CD4-positive, alpha-beta T cell treated with Interleukin-4 for 1 hour (primary cell): ENCODE measurements at regions not wholly inside any gene's neighbourhood (a gene's known extent, or its start where the extent isn't known, plus 50 kb on each side); places are given as distances from the start of the nearest gene placed in this dataset.
"Not testable (repeated sequence)": the region's sequence is repeated elsewhere in the genome, so short reads cannot be mapped to it uniquely, and the experiment has no call there.

Experiments
- DNase-seq, 2 donors: peaks; one replicate each; pipeline ENCODE4 v3.0.0-alpha.2; 2020 to 2022

DNA sequence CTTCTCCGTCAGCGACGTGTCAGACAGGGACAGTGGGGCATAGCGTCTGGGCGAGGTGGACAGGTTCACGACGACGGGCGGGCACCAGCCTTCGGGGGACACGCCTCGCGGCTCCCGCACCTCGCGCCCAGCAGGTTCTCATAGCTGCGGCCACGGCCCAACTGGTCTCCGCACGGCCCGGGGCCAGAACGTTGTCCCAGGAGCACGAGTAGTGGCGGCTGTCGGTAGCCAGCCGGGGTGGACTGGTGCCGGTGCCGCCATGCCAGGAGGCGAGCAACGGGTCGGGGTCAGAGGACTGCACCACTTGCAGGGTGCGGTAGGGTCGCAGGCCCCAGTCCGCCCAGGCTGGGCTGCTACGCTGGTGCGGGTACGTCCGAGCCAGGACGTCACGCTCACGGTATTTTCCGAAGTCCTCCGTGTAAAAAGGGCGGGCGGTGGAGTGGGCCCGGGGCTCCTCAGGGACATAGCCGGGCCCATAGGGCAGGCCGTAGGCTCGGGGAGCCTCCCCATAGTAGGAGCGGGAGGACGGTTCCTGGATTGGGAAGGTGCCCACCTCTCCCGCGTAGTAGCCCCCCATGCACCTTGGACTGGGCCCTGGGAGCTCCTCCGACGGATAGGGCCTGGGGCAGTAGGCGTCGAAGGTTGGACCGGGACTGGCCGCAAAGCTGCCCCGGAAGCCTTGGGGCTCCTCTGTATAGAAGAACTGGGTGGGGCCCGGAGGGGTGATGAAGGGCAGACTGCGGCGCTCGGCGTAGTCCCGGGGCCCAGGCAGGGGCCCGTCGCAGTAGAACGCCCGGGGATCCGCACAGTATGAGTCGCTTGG lies 301.2 kb downstream of the CCDC74A start:
- not testable (repeated sequence) for DNase-seq

DNA sequence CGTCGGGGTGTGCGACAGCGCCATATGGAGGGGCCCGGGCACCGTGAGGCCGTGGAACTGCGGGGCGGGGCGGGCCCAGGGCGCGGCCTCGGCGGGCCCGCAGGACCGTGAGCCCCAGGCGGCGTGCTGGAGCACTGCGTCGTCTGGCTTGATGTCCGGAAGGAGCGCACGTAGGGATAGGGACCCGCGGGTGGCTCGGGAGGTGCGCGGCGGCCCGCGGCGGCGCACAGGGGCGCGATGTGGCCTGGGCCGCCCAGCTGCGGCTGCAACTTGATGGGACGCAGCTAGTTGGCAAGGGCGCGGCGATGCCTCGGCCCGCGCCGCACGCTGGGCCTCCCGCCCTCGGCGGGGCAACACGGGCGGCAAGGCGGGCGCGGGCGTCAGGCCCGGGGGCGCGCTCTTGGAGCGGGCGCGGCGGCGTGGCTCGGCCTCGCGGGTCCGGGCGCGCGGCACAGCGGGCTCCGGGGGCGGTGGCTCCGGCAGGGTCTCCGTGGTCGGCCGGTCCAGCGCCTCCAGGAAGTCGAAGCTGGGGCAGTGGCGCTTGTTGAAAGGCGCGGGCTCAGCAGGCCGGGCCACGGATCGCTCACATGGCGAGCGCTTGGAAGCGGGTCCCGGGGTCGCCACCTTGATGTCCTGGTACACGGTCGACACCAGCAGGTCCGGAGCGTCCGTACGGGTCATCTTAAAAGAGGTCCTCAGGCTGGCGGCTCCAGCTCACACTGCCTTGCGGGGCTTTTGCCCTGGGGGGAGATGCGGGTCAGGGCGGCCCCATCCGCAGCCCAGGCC lies 302.0 kb downstream of the CCDC74A start:
- DNase-seq: not testable (repeated sequence)

DNA sequence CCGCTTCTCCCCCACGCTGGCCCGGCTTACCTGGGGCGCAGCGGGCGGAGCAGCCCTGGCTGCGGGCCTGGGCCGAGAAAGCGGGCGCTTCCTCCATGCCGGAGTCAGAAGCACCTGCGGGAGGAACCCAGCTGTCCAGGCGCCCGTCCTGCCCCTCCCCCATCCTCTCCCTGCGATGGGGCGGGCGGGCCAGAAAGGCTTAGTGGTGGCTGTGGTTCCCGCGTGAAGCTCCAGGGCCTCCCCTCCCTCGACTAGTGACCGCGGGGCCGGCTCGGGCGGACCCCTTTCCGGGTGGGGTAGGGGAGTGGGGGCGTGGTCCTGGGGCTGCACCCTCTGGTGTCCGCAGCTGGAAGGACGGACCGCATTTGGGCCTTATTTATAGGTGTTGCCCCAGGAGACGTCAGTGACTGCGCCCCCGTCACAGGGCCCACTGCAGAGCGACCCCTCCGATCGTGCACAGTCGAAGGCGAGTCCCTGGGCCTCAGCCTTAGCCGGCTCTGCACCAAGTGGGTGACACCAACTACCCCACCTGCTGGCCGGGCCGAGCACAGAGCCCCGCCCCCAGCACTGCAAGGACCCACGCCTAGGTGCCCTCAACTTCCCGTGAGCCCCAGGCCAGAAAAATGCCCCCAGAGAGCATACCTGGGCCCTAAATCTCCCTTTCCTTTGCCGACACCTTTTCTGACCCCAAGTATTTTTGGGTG lies 302.7 kb downstream of the CCDC74A start:
- not testable (repeated sequence) for DNase-seq

DNA sequence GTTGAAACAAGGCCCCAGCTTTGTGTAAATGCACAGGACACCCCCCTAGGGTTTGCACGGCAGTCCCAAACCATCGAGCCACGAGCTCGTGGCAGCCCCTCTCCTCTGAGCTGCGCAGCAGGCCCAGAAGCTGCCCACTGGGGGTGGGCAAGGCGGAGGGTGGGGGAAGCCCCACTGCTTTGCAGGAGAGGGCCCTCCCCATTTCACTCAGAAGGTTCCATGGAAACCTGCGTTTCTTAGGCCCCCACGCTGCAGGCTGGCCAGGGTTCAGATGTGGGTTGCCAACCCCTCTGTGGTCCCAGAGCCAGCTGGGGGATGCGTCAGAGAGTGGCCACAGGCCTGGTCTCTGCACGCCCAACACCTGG lies 303.2 kb downstream of the CCDC74A start:
- not testable (repeated sequence) for DNase-seq

DNA sequence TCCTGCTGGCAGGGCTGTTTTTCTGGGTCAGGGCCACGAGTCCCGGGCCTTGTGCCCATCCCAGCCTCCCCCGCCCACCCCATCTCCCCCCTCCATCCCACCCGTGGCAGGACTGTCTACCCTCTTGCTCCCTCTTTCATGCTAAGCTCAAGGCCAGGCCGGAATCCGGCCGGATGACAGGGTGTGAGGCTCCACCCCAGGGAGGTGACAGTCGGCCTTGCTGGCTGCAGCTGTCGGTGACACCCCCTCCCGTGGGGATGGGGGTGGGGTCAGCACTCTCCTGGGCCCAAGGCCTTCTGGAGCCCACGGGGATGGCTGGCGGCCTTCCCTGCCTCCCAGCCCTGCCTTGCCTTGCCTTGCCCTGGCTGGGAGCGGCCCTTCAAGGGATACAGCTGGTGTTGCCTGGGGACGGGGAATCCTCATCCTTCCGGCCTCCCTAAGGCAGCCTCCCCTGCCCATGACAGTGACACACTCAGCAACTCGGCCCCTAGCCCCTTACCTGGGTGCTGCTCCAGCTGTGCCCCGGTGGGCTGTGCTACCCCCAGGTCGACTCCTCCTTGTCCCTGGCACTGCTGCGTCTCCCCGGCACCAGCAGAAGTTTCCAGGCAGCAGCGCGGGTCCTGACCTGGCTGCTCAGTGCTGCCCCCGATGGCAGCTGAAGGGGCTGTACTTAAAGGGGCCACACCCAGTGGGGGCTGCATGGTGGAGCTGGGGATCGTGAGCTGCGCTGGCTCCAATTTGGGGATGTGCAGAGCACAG lies 303.9 kb downstream of the CCDC74A start:
- not testable (repeated sequence) for DNase-seq

DNA sequence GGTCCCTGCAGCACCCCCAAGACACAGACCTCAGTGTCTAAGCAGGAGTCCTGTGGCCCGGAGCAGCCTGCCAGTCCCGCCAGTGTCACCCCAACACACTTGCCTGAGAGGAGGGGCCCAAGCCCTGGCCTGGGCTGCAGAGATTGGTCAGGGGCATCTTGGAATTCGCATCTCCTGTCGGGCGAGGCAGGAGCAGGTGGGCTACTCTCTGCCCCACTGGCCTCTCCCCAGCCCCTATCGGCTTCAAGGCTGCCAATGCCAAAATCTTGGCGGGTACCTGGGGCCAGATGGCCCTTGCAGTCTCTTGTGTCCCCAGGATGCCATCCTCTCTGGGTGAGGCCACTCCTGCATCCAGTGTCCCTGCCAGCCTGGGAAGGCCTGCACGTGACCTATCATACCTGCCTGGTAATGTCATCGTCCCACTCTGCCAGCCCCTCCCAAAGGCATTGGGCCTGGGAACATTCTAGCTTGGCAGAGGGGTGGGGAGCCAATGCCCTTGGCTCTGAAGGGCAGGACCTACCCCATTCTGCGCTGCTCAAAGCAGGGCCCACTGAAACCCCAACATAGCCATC lies 304.6 kb downstream of the CCDC74A start:
- DNase-seq: not testable (repeated sequence)

DNA sequence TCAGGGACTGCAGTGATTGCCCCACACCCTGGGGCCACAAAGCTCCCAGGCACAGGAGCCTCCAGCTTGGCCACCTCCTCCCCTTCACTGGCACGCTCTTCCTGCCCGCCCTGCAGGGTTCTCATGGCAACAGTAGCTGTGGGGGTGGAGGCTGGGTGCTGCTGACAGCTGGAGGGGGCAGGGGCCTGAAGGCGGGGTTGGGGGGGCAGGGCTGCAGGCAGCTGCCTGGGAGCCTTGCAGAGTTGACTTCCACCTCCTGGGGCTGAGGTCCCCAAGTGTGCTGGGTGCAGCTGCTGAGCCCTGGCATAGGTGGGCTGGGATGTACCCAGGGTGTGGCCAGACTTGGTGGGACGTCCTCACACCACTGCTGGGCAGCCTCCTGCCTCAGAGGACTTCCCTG lies 305.2 kb downstream of the CCDC74A start:
- not testable (repeated sequence) for DNase-seq

DNA sequence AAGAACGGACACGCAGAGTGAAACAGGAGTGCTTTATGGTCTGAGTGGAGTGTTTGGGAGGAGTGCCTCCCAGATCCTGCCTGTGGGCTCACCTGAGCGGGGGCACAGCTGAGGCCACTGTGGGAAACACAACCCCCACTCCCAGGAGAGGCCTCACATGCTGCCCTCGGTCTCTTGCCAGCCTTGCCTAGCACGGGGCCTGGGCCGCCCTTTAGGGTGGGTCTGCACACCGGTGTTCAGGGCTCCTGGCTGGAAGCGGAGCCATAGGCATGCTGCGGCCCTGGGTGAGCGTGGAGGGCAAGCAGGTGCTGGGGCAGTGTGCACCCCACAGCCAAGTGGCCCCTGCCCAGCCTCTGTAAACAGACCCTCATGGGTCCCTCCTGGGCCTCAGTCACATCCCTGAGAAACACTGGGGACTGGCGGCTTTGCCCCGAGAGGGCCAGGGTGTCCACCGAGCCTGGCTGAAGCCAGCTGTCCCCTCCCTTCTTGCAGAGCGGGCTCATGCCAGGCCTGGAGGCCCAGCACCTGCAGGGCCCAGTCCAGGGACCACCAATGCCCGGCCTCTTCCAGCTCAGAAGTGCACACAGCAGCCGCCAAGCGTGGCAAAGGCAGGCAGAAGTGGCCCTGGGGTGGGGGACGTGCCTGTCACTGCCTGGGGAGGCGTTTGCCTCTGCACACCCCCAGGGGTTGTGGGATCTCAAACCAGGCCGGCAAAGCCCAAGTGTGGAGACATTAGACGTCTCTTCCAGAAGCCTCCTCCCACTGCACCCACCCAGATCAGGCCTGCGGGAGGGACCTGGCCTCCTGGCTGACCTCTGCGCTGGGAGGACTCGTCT lies 305.9 kb downstream of the CCDC74A start:
- not testable (repeated sequence) for DNase-seq

DNA sequence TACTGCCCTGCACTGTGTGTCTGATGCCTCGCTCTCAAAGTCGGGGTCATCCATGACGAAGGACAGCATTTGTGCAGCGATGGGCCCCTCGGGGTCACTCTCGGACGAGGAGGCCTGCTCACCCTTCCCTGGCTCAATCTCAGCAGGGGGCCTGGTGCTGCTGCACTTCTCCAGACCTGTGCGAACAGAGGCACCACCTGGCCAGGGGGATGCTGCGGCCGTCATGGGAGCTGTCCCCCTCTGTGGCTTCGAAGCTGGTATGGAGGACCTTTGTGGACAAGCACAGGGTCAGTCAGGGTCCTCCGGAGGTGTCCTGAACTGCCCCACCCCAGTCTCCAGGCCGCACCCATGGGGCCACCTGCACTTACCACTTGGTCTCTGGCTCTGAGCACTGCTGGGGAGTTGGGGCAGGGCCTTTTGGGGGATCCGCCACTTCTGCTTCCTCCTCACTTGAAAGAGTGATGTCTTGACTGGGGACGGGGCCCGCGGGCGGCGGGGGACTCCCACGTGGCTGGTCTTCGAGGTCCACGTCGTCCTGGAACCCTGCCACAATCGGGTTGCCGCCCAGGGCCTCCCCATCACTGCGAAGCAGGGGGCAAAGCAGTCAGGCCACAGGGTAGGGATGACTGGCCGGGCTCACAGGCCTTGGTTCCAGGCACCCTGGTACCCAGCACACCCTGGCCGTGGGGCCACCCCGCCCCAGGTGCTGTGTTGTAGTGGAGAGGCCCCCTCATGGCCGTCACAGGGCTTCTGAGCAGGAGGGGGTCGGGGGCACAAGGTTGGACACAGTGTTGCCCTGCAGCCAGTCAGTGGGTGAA lies 306.7 kb downstream of the CCDC74A start:
- DNase-seq: not testable (repeated sequence)

DNA sequence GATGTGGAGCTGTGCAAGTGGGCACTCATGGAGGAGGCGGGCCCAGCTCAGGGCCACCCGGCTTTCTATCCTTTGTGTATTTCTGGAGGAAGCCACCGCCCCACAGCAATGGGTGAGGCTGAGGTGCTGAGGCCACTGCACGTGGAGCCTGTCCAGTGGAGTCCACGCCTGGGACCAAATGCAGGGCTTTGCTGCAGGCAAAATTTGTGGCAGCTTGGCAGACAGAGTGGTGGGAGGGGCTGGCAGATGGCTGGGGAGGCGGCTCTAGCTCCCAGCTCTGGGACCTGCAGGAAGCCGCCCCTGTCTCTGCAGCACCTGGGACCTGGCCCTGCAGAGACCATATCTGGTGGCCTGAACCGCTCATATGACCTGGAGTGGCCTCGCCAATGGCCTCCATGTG lies 307.3 kb downstream of the CCDC74A start:
- DNase-seq: not testable (repeated sequence)

DNA sequence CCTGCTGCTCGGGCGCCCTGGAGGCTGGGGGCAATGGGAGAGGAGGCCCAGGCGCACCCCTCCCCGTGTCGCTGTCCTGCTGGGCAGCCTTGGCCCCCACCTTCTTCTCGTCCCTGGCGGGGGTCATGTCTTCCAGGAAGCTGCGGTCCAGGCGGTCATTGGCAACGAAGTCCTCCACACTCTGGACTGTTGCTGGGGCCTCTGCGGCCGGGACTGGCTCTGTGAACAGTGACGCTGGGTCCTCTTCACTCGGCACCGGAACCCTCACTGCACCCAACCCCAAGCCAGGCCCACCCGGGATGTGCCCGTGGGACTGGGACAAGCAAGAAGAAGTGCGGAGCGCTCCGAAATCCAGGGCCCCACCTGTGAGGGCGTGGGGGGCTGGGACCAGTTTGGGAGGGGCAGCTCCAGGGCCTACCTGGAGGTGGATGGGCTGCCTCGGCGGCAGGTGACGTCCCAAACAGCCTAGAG lies 308.0 kb downstream of the CCDC74A start:
- no peak for DNase-seq

DNA sequence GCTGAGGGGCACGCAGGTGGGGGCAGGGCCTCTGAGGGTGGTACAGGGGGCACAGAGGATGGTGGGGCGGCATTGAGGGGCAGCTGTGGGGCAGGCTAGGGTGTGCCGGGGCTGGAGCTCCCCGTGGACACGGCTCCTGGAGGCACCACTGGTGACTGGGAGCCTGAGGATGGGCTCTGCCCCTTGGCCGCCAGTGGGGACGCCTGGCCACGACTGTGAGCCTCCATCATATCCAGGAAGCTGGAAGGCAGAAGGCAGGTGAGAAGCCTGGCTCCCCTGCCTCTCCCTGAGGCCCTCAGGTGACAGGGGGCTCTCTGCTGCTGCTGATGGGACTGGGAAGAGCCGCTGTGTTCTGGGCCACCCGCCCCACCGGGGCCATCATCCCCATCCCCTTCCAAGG lies 308.4 kb downstream of the CCDC74A start:
- DNase-seq: not testable (repeated sequence)

DNA sequence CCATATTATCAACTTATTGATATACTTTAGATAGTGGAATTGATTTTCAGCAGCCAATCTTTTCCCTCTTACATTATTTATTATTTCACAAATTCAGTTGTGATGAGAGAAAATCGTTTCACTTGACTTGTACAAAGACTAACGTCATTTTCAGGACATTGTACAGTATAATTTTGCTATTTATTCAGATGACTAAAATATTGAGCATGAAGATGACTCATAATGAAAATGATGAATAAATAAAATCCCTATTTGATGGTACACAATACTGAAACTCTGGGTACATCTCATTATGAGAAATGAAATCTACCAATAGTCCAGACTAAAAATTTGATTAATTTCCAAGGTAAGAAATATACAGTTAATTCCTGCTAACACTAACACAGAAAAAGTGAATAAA lies 316.4 kb downstream of the CCDC74A start:
- DNase-seq: not testable (repeated sequence)

DNA sequence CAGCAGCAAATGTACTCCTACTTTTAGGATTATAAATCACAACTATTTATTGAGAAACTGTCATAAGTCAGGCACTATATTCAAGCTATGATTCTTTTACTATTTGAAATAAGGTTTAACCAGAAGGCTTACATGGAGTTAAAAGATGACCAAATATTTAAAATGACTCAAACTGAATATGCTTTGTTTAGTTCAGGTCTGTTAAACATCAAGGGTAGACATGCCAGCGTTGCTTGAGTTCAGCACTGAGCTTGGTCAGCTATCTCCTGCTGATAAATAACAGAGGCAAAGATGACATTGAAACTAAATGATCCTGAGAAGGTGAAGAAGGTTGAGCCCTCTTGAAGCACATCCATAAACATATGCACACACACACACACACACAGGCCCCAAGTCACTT lies 305.6 kb downstream of the ANKRD30BL start:
- DNase-seq: not testable (repeated sequence)

DNA sequence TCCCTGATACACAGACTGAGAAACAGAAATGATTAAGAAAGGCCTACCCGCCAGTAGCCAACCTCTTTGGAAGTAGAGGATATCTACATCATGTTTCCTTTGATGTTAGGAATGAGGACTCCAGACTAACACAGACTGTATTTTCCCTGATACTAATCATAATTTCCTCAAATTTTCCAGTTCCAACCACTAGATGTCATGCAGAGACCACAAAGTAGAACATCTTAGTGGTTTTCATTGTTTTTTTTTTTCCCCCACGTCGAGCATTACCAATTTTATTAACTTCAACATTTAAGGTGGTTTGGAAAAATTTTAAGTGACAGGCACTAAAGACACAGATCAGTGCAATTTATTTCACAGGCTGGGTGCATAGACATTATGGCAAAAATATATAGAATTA lies 303.6 kb downstream of the ANKRD30BL start:
- not testable (repeated sequence) for DNase-seq
